Ovary (tissue), 7 donors: ENCODE measurements at regions not wholly inside any gene's neighbourhood (a gene's known extent, or its start where the extent isn't known, plus 50 kb on each side); places are given as distances from the start of the nearest gene placed in this dataset.

Experiments
- DNase-seq, 5 donors: peaks; one replicate each; pipeline ENCODE4 v3.0.0-alpha.2; 2019 to 2020
- H3K27ac ChIP-seq, 2 donors: fragments of 200-600 bp; one replicate each; pipeline versions ENCODE4 v1.5.1 to v1.8.0; 2019 to 2022
- H3K27me3 ChIP-seq: fragments of 200-600 bp; one replicate; pipeline ENCODE4 v1.8.0; 2022
- H3K36me3 ChIP-seq: fragments of 200-600 bp; sonication (generic); one replicate; pipeline ENCODE4 v1.5.1; 2019
- H3K4me1 ChIP-seq: one replicate; pipeline ENCODE4 v1.8.1; 2013; ENCODE audit warnings: mild to moderate bottlenecking, moderate library complexity; ENCODE audit not compliant: insufficient read depth
- H3K4me3 ChIP-seq: fragments of 200-600 bp; sonication (generic); one replicate; pipeline ENCODE4 v1.5.1; 2017
- H3K9me3 ChIP-seq, 2 donors: fragments of 200-600 bp in 1 of 2; sonication (generic) in 1 of 2; one replicate each; pipeline versions ENCODE4 v1.5.1 to v1.8.1; 2013 to 2019; ENCODE audit warnings: mild to moderate bottlenecking in 1 of 2, moderate library complexity in 1 of 2
- CTCF ChIP-seq, 3 donors: fragments of 450-650 bp in 2 of 3; fragments of 200-600 bp in 1 of 3; IDR thresholded peaks; one replicate each; pipeline versions ENCODE4 v1.5.1 to v1.8.0; 2016 to 2022; ENCODE audit warnings: antibody characterized with exemption in 3 of 3, mild to moderate bottlenecking in 1 of 3
- EP300 ChIP-seq: sonication (generic); formaldehyde crosslinking; IDR thresholded peaks from one replicate; pipeline ENCODE4 v1.6.1; 2017; ENCODE audit warnings: antibody characterized with exemption
- POLR2A ChIP-seq: fragments of 450-650 bp; IDR thresholded peaks from one replicate; pipeline ENCODE4 v1.6.1; 2017; ENCODE audit warnings: antibody characterized with exemption, mild to moderate bottlenecking, moderate library complexity
- WGBS, 3 donors: extraction: QIAGEN DNeasy Blood & Tissue Kit in 1 of 3; methylation state at CpG; one replicate each; pipeline versions ENCODE4 v1.1.5 to v1.1.7; 2013 to 2017; 5-methylcytosine and 5-hydroxymethylcytosine counted together
- intact Hi-C, 4 donors: fragments of 100-400 bp; cut with DNase I; formaldehyde crosslinking; loops; one replicate each; pipeline versions ENCODE4 v1.11.0 to v1.15.1; 2022 to 2023
- donor health status: DM: no; HTN: no; CAD: no; lungs with moderate emphysema.
- donor health status: DM: no; HTN: no; CAD: no.
- donor health status: Bipolar disorder and iron deficiency.
- donor health status: DM: no; HTN: no; CAD: no.
- donor health status: DM: yes; HTN: yes; CAD: no.

- intact Hi-C loops, result no loop called here
- no peaks in the 10 kb centered on the region for H3K9me3 ChIP-seq
- H3K36me3 ChIP-seq, result no peaks in the 10 kb centered on the region
- DNase-seq, result no peak
- H3K27me3 ChIP-seq, result no peaks in the 10 kb centered on the region
- H3K4me3 ChIP-seq, result no peak overlapping the region
- no peaks in the 10 kb centered on the region for H3K4me1 ChIP-seq
- no peak overlapping the region for H3K27ac ChIP-seq
- 52 to 72% (median 61%) methylated on average over 4 of the region's 4 CpGs for WGBS, 3 donors
- no peak for TF ChIP-seq CTCF (IDR thresholded peaks at IDR 0.05)
- no peak for TF ChIP-seq EP300
- no peak for TF ChIP-seq POLR2A
These were observed 287.3 kb downstream of the CMPK2 start for GRCh38 chr2:6578416-6578815.

DNA sequence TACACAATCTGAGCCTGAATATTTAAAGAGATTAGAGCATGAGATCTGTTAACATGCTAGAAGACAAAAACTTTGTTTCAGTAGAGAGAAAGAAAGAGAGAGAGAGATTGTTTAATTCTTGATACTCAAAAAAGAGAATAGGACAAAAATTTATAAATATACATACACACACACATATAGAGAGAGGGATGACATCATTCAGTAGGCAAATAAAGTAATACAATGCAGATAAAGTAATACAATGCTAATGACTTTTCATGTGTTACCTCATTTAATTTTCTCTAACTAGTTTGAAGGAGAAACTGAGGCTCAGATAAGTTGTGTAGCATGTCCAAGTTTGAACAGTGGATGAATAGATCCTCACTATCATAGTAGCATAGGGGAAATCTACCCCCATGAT is 286.4 kb downstream of the CMPK2 start:
- no peaks in the 10 kb centered on the region for H3K36me3 ChIP-seq
- no peaks in the 10 kb centered on the region for H3K4me1 ChIP-seq
- no peak overlapping the region for H3K4me3 ChIP-seq
- H3K27me3 ChIP-seq, result no peaks in the 10 kb centered on the region
- TF ChIP-seq EP300, result no peak
- no peak for TF ChIP-seq POLR2A
- TF ChIP-seq CTCF (IDR thresholded peaks at IDR 0.05), result no peak
- intact Hi-C loops, result no loop called here
- H3K27ac ChIP-seq, result no peak overlapping the region
- no peak for DNase-seq
- H3K9me3 ChIP-seq, result no peaks in the 10 kb centered on the region

- TF ChIP-seq EP300 (no peak), CTCF (IDR thresholded peaks at IDR 0.05) (no peak), POLR2A (no peak)
- intact Hi-C loops, result no loop called here
- no peak for DNase-seq
These were observed 284.7 kb downstream of the CMPK2 start for GRCh38 chr2:6580982-6581381.

DNA sequence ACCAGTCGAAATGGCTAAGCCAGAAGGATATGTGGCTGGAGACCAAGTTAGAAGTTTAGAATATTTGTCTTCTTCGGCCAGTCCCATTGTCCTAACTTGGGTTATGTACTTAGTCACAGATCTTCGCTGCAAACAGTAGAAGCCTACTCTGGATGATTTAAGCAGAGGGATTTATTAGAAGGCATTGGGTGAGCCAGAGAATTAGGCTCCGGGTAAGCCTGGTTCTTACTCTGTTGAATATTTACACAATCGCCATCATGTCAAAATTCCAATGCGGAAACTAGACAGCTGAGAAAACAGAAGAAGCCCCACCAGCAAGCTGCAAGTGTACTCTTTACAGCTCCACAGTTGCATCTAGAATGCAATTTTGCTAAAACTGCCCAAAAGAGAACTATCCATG is 276.6 kb downstream of the CMPK2 start:
- WGBS, 3 donors, result 83 to 91% (median 85%) methylated on average over 6 of the region's 6 CpGs
- intact Hi-C loops, result no loop called here
- Histone ChIP-seq H3K27ac (no peak overlapping the region), H3K9me3 (no peaks in the 10 kb centered on the region), H3K4me3 (no peak overlapping the region), H3K4me1 (no peaks in the 10 kb centered on the region), H3K27me3 (no peaks in the 10 kb centered on the region), H3K36me3 (no peaks in the 10 kb centered on the region)
- TF ChIP-seq POLR2A, result no peak
- TF ChIP-seq CTCF (IDR thresholded peaks at IDR 0.05), result no peak
- no peak for DNase-seq

More at GRCh38 chr2:6580982-6581381, 284.7 kb downstream of the CMPK2 start:
- Histone ChIP-seq H3K9me3 (no peaks in the 10 kb centered on the region), H3K4me1 (no peaks in the 10 kb centered on the region), H3K36me3 (no peaks in the 10 kb centered on the region), H3K27me3 (no peaks in the 10 kb centered on the region), H3K27ac (no peak overlapping the region), H3K4me3 (no peak overlapping the region)
- 80 to 84% (median 82%) methylated on average over 4 of the region's 4 CpGs for WGBS, 3 donors

DNA sequence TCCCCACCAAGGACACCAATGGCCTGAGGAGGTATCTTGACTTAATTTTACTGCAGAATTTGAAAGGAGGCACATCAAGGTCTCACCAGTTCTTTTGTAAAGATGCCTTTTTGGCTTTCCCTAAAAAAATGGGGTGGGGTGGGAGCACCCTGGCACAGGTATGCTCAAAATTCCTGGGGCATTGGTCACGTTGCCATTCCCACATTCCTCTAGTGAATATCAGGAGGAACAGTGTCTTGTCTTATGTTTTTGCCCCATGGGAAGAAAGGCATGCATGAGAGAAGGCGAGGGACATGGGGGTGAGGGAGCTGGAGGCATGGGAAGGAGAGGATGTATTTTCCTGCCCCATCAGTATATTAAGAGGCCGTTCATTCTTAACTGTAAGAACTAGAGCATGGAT is 275.3 kb downstream of the CMPK2 start:
- Histone ChIP-seq H3K36me3 (no peaks in the 10 kb centered on the region), H3K27me3 (no peaks in the 10 kb centered on the region), H3K4me1 (no peaks in the 10 kb centered on the region), H3K4me3 (no peak overlapping the region), H3K27ac (no peak overlapping the region), H3K9me3 (no peaks in the 10 kb centered on the region)
- 61 to 72% (median 64%) methylated on average over 3 of the region's 3 CpGs for WGBS, 3 donors
- intact Hi-C loops, result no loop called here
- no peak for TF ChIP-seq POLR2A
- TF ChIP-seq EP300, result no peak
- no peak for TF ChIP-seq CTCF (IDR thresholded peaks at IDR 0.05)
- DNase-seq, result no peak
